Breast epithelium (tissue), 4 donors: ENCODE measurements at regions not wholly inside any gene's neighbourhood (a gene's known extent, or its start where the extent isn't known, plus 50 kb on each side); places are given as distances from the start of the nearest gene placed in this dataset.

Experiments used
- DNase-seq, 2 donors: peaks; one replicate each; pipeline ENCODE4 v3.0.0-alpha.2; 2019; ENCODE audit warnings: low spot score in 2 of 2
- H3K27ac ChIP-seq, 2 donors: fragments of 200-600 bp; sonication (generic) in 1 of 2; one replicate each; pipeline ENCODE4 v1.5.1; 2016 to 2019; ENCODE audit warnings: mild to moderate bottlenecking in 1 of 2
- H3K27me3 ChIP-seq, 2 donors: fragments of 200-600 bp; sonication (generic) in 1 of 2; one replicate each; pipeline versions ENCODE4 v1.5.1 to v1.6.0; 2017 to 2019; ENCODE audit warnings: control low read depth in 1 of 2, mild to moderate bottlenecking in 1 of 2
- H3K36me3 ChIP-seq: fragments of 200-600 bp; one replicate; pipeline ENCODE4 v1.5.1; 2019
- H3K4me1 ChIP-seq, 2 donors: fragments of 200-600 bp; sonication (generic); one replicate each; pipeline ENCODE4 v1.5.1; 2016 to 2019; ENCODE audit warnings: control low read depth in 1 of 2
- H3K4me3 ChIP-seq, 3 donors: fragments of 200-600 bp; sonication (generic); 1 replicate in 2 of 3; 2 replicates in 1 of 3; pipeline ENCODE4 v1.5.1; 2016 to 2019; ENCODE audit warnings: mild to moderate bottlenecking in 3 of 3, moderate library complexity in 2 of 3
- H3K9me3 ChIP-seq, 2 donors: fragments of 200-600 bp; sonication (generic) in 1 of 2; one replicate each; pipeline ENCODE4 v1.5.1; 2016 to 2019; ENCODE audit warnings: control low read depth in 1 of 2
- CTCF ChIP-seq, 3 donors: fragments of 450-650 bp; IDR thresholded peaks; one replicate each; pipeline ENCODE4 v1.5.1; 2016 to 2017; ENCODE audit warnings: antibody characterized with exemption in 3 of 3, mild to moderate bottlenecking in 3 of 3, moderate library complexity in 3 of 3
- POLR2A ChIP-seq: fragments of 450-650 bp; IDR thresholded peaks from one replicate; pipeline ENCODE4 v1.6.1; 2016; ENCODE audit warnings: antibody characterized with exemption, mild to moderate bottlenecking, moderate library complexity
- POLR2AphosphoS5 ChIP-seq, 3 donors: sonication (generic); formaldehyde crosslinking; IDR thresholded peaks; one replicate each; pipeline ENCODE4 v1.6.1; 2017; ENCODE audit warnings: antibody characterized with exemption in 3 of 3
- intact Hi-C: fragments of 100-400 bp; cut with DNase I; formaldehyde crosslinking; loops from one replicate; pipeline ENCODE4 v1.15.1; 2023; ENCODE audit warnings: low total_unique reads

DNA sequence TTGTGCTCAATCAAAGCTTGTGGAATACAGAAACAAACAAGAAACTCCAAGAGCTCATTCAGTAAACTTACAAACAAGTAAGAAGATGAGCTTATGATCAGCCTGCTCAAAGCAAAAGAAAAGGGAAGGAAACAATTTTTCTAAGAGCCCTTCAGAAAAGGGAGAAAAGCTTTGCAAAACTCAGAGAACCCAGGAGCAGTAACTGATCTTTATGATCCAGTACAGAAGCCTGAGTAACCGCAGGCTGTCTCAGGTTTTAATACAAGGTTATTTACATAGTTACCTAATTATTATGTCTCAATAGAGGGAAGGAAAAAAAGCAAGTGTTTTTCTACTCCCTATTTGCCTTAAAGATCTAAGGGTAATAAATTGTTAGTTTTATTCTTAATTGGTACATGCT lies 226.5 kb downstream of the MAFB start:
- H3K9me3 ChIP-seq: no peaks in the 10 kb centered on the region
- H3K27ac ChIP-seq: no peak overlapping the region
- intact Hi-C loops: no loop called here
- H3K4me1 ChIP-seq: no peaks in the 10 kb centered on the region
- H3K36me3 ChIP-seq: no peaks in the 10 kb centered on the region
- DNase-seq: no peak
- no peak overlapping the region for H3K4me3 ChIP-seq
- no peaks in the 10 kb centered on the region for H3K27me3 ChIP-seq
- TF ChIP-seq POLR2A (no peak), CTCF (IDR thresholded peaks at IDR 0.05) (no peak), POLR2AphosphoS5 (IDR thresholded peaks at IDR 0.05) (no peak)

DNA sequence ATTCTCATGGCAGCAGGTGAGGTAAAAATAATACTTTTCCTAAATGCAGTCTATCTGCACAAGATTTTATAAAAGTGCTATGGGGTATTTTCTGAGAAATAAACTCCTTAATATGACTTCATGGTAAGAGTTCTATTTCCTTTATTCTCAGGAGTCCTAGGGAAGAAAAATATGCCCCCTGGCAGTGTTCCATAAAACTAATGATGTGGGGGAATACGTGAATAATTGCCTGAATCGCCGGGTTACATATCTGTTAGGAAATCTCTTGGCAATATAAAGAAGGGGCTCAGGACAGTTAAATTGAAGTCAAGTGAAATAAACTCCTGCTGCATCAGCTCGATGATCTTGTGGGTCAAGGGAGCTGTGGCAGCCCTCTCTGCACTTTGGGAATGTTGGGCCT lies 229.7 kb downstream of the MAFB start:
- intact Hi-C loops: loop anchor here (10.0 kb wide), 1 partner anchor 1456 kb away; no protein-coding TSS in a partner anchor
- no peaks in the 10 kb centered on the region for H3K27me3 ChIP-seq
- H3K27ac ChIP-seq: no peak overlapping the region
- H3K36me3 ChIP-seq: no peaks in the 10 kb centered on the region
- H3K4me3 ChIP-seq: no peak overlapping the region
- DNase-seq: no peak
- no peaks in the 10 kb centered on the region for H3K9me3 ChIP-seq
- H3K4me1 ChIP-seq: no peaks in the 10 kb centered on the region
- TF ChIP-seq CTCF (IDR thresholded peaks at IDR 0.05) (no peak), POLR2A (no peak), POLR2AphosphoS5 (IDR thresholded peaks at IDR 0.05) (no peak)

DNA sequence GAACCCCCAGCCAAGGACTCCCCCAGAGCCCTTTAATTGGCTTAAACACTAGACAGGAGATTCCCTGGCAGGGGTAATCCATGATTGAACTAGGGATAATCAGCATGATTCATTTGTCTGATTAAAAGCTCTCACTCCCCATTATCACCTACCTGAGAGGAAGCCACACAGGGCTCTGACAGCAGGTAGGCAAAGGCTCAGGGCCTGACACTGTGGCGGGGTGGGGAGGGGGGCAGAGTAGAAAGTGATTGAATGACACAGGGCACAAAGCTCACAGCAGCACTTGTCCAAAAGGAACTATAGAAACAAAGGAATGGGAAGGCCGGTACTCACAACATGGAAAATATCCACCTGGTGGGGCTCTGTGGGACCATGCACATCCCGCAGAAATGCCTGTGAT lies 231.6 kb downstream of the MAFB start:
- Histone ChIP-seq H3K9me3 (no peaks in the 10 kb centered on the region), H3K36me3 (no peaks in the 10 kb centered on the region), H3K4me3 (no peak overlapping the region), H3K4me1 (no peaks in the 10 kb centered on the region), H3K27ac (no peak overlapping the region), H3K27me3 (no peaks in the 10 kb centered on the region)
- DNase-seq: no peak
- TF ChIP-seq POLR2A (no peak), POLR2AphosphoS5 (IDR thresholded peaks at IDR 0.05) (no peak), CTCF (IDR thresholded peaks at IDR 0.05) (no peak)
- intact Hi-C loops: loop anchor here (10.0 kb wide), 1 partner anchor 1457 kb away; no protein-coding TSS in a partner anchor

DNA sequence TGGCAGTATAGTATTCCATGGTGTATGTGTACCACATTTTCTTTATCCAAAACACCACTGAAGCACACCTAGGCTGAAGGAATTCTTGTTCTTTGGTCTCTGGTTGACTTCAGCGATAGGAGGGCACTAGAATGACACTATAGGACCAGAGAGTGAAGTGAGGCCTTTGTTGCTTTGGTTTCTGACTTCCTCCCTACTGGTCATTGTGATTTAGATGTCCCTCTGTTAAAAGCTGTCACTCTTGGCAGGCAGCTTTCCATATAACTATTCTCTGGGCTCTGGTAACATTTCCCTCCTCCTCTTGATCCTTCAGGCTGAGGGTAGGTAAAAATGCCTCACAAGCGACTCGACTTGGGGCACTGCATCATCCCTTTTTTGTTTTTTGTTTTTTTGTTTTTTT lies 236.3 kb downstream of the MAFB start:
- intact Hi-C loops: loop anchor here (10.0 kb wide), 1 partner anchor 1462 kb away; no protein-coding TSS in a partner anchor
- H3K36me3 ChIP-seq: no peaks in the 10 kb centered on the region
- no peak overlapping the region for H3K27ac ChIP-seq
- no peaks in the 10 kb centered on the region for H3K9me3 ChIP-seq
- H3K4me1 ChIP-seq: no peaks in the 10 kb centered on the region
- H3K4me3 ChIP-seq: no peak overlapping the region
- no peaks in the 10 kb centered on the region for H3K27me3 ChIP-seq
- no peak for DNase-seq
- TF ChIP-seq POLR2A (no peak), CTCF (IDR thresholded peaks at IDR 0.05) (no peak), POLR2AphosphoS5 (IDR thresholded peaks at IDR 0.05) (no peak)

- Histone ChIP-seq H3K27me3 (no peaks in the 10 kb centered on the region), H3K4me3 (no peak overlapping the region), H3K4me1 (no peaks in the 10 kb centered on the region), H3K9me3 (no peaks in the 10 kb centered on the region), H3K36me3 (no peaks in the 10 kb centered on the region), H3K27ac (no peak overlapping the region)
- DNase-seq: no peak
- intact Hi-C loops: loop anchor here (10.0 kb wide), 1 partner anchor 1463 kb away; no protein-coding TSS in a partner anchor
- no peak for TF ChIP-seq POLR2AphosphoS5 (IDR thresholded peaks at IDR 0.05)
- TF ChIP-seq POLR2A: no peak
- TF ChIP-seq CTCF (IDR thresholded peaks at IDR 0.05): no peak
Measured at GRCh38 chr20:40451552-40451951, 237.5 kb downstream of the MAFB start.
